ENCODE measurements at regions not wholly inside any gene's neighbourhood (a gene's known extent, or its start where the extent isn't known, plus 50 kb on each side); places are given as distances from the start of the nearest gene placed in this dataset.

GRCh38 chr13:71067165-71067815 is 799.7 kb downstream of the DACH1 start:
- DNase-seq: no peak

GRCh38 chr13:71056581-71056980 is 810.4 kb downstream of the DACH1 start:
- DNase-seq: no peak

- no peak for DNase-seq
Measured at GRCh38 chr13:71055644-71056043, 811.4 kb downstream of the DACH1 start.

- no peak for DNase-seq
Measured at GRCh38 chr13:71055047-71055446, 812.0 kb downstream of the DACH1 start.

- DNase-seq: no peak
Measured at GRCh38 chr13:71054358-71054757, 812.6 kb downstream of the DACH1 start.

GRCh38 chr13:71051573-71051972 is 815.4 kb downstream of the DACH1 start:
- no peak for DNase-seq

- DNase-seq: no peak
Measured at GRCh38 chr13:71046360-71047079, 820.5 kb downstream of the DACH1 start.

GRCh38 chr13:71045101-71045500 is 821.9 kb downstream of the DACH1 start:
- DNase-seq: no peak

GRCh38 chr13:71039440-71039839 is 827.6 kb downstream of the DACH1 start:
- no peak for DNase-seq

- no peak for DNase-seq
Measured at GRCh38 chr13:71034018-71034417, 833.0 kb downstream of the DACH1 start.

- DNase-seq: no peak
Measured at GRCh38 chr13:71033026-71033425, 834.0 kb downstream of the DACH1 start.

GRCh38 chr13:71030784-71031183 is 836.2 kb downstream of the DACH1 start:
- no peak for DNase-seq

GRCh38 chr13:71028884-71029283 is 838.1 kb downstream of the DACH1 start:
- DNase-seq: no peak

- no peak for DNase-seq
Measured at GRCh38 chr13:71021825-71022422, 845.1 kb downstream of the DACH1 start.

- no peak for DNase-seq
Measured at GRCh38 chr13:71018995-71019394, 848.0 kb downstream of the DACH1 start.

GRCh38 chr13:71018544-71018943 is 848.5 kb downstream of the DACH1 start:
- no peak for DNase-seq

- no peak for DNase-seq
Measured at GRCh38 chr13:71017607-71018006, 849.4 kb downstream of the DACH1 start.

- no peak for DNase-seq
Measured at GRCh38 chr13:71015516-71015915, 851.5 kb downstream of the DACH1 start.

GRCh38 chr13:71015021-71015420 is 852.0 kb downstream of the DACH1 start:
- no peak for DNase-seq

- no peak for DNase-seq
Measured at GRCh38 chr13:71005919-71006318, 861.1 kb downstream of the DACH1 start.

- no peak for DNase-seq
Measured at GRCh38 chr13:70995338-70995737, 871.7 kb downstream of the DACH1 start.

- DNase-seq: no peak
Measured at GRCh38 chr13:70994191-70994590, 872.8 kb downstream of the DACH1 start.

- no peak for DNase-seq
Measured at GRCh38 chr13:70987043-70987442, 878.8 kb upstream of the KLHL1 start.

GRCh38 chr13:70985371-70985770 is 877.1 kb upstream of the KLHL1 start:
- no peak for DNase-seq
